ENCODE measurements at regions not wholly inside any gene's neighbourhood (a gene's known extent, or its start where the extent isn't known, plus 50 kb on each side); places are given as distances from the start of the nearest gene placed in this dataset.

DNA sequence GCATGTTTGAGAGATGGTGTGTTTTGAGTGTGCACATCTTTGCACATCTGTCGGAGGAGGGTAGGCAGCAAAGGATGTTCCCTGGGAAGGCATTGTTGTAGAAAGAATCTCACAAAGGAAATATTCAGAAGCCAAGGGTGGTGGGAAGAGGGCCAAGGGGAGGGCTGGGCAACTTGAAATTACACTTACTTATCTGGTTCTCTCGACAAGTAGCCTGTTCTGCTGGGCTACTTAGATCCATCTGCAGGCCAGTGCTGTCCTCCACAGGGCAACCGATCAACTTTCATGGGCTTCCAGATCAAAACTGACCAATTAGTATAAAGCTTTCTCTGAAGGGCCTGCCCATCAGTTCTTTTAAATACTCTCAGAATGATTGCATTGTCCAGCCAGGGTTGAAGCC, 495.2 kb downstream of the GADD45G start:
- H3K4me3 ChIP-seq (ENCODE audit: control insufficient read depth, low read depth, low read length): no peak overlapping the region
- TF ChIP-seq, protein P1, sequence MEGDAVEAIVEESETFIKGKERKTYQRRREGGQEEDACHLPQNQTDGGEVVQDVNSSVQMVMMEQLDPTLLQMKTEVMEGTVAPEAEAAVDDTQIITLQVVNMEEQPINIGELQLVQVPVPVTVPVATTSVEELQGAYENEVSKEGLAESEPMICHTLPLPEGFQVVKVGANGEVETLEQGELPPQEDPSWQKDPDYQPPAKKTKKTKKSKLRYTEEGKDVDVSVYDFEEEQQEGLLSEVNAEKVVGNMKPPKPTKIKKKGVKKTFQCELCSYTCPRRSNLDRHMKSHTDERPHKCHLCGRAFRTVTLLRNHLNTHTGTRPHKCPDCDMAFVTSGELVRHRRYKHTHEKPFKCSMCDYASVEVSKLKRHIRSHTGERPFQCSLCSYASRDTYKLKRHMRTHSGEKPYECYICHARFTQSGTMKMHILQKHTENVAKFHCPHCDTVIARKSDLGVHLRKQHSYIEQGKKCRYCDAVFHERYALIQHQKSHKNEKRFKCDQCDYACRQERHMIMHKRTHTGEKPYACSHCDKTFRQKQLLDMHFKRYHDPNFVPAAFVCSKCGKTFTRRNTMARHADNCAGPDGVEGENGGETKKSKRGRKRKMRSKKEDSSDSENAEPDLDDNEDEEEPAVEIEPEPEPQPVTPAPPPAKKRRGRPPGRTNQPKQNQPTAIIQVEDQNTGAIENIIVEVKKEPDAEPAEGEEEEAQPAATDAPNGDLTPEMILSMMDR (IDR thresholded peaks at IDR 0.05; ENCODE audit: control insufficient read depth, insufficient read depth, low read depth, low read length, missing control alignments): no peak
- DNase-seq (ENCODE audit: low read depth): no peak

- peak; percentile 59 for DNase-seq (ENCODE audit: low read depth)
- TF ChIP-seq, protein P1 (IDR thresholded peaks at IDR 0.05; ENCODE audit: control insufficient read depth, insufficient read depth, low read depth, low read length, missing control alignments): peak; percentile 70
- H3K4me3 ChIP-seq (ENCODE audit: control insufficient read depth, low read depth, low read length): no peak overlapping the region
Measured at GRCh38 chr9:90102292-90102901, 497.6 kb downstream of the GADD45G start.

GRCh38 chr9:90103771-90104170, 499.0 kb downstream of the GADD45G start:
- no peak overlapping the region for H3K4me3 ChIP-seq (ENCODE audit: control insufficient read depth, low read depth, low read length)
- no peak for DNase-seq (ENCODE audit: low read depth)
- TF ChIP-seq, protein P1 (IDR thresholded peaks at IDR 0.05; ENCODE audit: control insufficient read depth, insufficient read depth, low read depth, low read length, missing control alignments): no peak

GRCh38 chr9:90105773-90106172, 501.0 kb downstream of the GADD45G start:
- TF ChIP-seq, protein P1 (IDR thresholded peaks at IDR 0.05; ENCODE audit: control insufficient read depth, insufficient read depth, low read depth, low read length, missing control alignments): no peak
- no peak for DNase-seq (ENCODE audit: low read depth)
- H3K4me3 ChIP-seq (ENCODE audit: control insufficient read depth, low read depth, low read length): no peak overlapping the region

GRCh38 chr9:90107040-90107725, 502.4 kb downstream of the GADD45G start:
- no peak for DNase-seq (ENCODE audit: low read depth)
- H3K4me3 ChIP-seq (ENCODE audit: control insufficient read depth, low read depth, low read length): no peak overlapping the region
- TF ChIP-seq, protein P1 (IDR thresholded peaks at IDR 0.05; ENCODE audit: control insufficient read depth, insufficient read depth, low read depth, low read length, missing control alignments): no peak

DNA sequence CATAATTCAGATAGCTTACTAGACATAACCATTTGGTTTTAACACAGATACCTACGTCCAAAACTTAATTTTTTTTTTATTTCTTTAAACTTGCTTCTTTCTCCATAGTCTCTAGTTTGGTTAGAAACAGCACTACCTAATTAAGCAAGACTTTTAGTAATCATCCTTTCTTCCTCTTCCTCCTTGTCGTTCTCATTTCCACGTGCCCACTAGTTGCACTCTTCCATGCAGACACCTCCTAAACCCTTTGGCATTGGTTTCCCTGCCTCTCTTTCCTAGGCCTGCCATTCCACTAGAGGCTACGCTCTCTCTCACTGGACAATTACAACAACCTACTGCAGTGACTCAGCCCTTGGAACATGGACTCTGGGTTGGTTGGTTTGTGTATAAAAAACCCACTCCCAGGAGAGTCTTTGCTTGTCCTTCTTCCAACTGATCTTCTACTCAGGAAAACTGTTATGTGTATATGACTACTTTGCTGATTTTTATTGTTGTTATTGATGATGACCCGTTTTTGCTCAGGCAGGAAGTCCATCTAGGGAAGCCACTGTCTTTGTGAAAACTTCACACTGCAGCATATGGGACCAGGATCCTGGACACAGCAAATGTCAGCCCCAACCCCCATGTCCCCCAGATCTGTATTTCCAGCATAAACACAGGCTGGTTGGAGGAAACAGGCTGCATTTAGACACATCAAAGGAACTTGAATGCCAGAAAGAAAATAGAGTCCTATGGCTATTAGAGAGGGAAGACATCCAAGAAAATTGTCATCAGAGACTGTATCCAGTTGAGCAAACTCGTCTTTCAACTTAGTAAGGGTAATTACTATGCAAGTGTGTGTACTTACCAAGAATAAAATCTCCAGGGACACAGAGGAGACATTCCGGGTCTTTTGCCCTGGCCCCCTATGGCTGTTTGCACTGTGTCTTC, 503.2 kb downstream of the GADD45G start:
- TF ChIP-seq, protein P1 (IDR thresholded peaks at IDR 0.05; ENCODE audit: control insufficient read depth, insufficient read depth, low read depth, low read length, missing control alignments): no peak

More for the DNA sequence above, 503.2 kb downstream of the GADD45G start:
- no peak for DNase-seq (ENCODE audit: low read depth)
- no peak overlapping the region for H3K4me3 ChIP-seq (ENCODE audit: control insufficient read depth, low read depth, low read length)
